ENCODE measurements at regions not wholly inside any gene's neighbourhood (a gene's known extent, or its start where the extent isn't known, plus 50 kb on each side); places are given as distances from the start of the nearest gene placed in this dataset.

- Histone ChIP-seq H3F3A (ENCODE audit: insufficient read depth) (no peaks in the 10 kb centered on the region), H3K27ac (no peak overlapping the region), H3K4me3 (no peak overlapping the region), H3K9me3 (ENCODE audit: low read depth) (no peaks in the 10 kb centered on the region), H3K9ac (no peak overlapping the region), H4K20me1 (ENCODE audit: insufficient read depth) (no peaks in the 10 kb centered on the region), H3K79me2 (ENCODE audit: insufficient read depth) (no peaks in the 10 kb centered on the region), H3K9me2 (ENCODE audit: insufficient read depth) (no peaks in the 10 kb centered on the region), H3K4me1 (ENCODE audit: insufficient read depth) (no peaks in the 10 kb centered on the region), H3K27me3 (replicated peaks; ENCODE audit: insufficient read depth) (no peaks in the 10 kb centered on the region), H3K4me2 (ENCODE audit: unreplicated experiment) (no peak overlapping the region), H3K36me3 (ENCODE audit: low read depth) (no peaks in the 10 kb centered on the region), H2AFZ (no peak overlapping the region)
- in situ Hi-C loops (cut with MboI): no loop called here
- no peak for DNase-seq
- TF ChIP-seq EZH2phosphoT487 (IDR thresholded peaks at IDR 0.05; ENCODE audit: insufficient read depth, low read depth): no peak
- no peak for TF ChIP-seq EZH2 (IDR thresholded peaks at IDR 0.05; ENCODE audit: insufficient read depth, poor library complexity, severe bottlenecking)
- 26 to 37% methylated on average over 3 of the region's 3 CpGs for WGBS, 2 experiments (ENCODE audit: low coverage in 1 of 2, low lambda C conversion rate in 2 of 2, missing lambda C conversion rate in 2 of 2)
Measured at GRCh38 chr16:16915771-16916170, 536.8 kb downstream of the NPIPA7 start.

- H3K9ac ChIP-seq: no peak overlapping the region
- in situ Hi-C loops (cut with MboI): no loop called here
- H4K20me1 ChIP-seq (ENCODE audit: insufficient read depth): no peaks in the 10 kb centered on the region
- H3K4me2 ChIP-seq (ENCODE audit: unreplicated experiment): no peak overlapping the region
- H3K79me2 ChIP-seq (ENCODE audit: insufficient read depth): no peaks in the 10 kb centered on the region
- H3K9me2 ChIP-seq (ENCODE audit: insufficient read depth): no peaks in the 10 kb centered on the region
- H3F3A ChIP-seq (ENCODE audit: insufficient read depth): no peaks in the 10 kb centered on the region
- no peaks in the 10 kb centered on the region for H3K9me3 ChIP-seq (ENCODE audit: low read depth)
- no peak for TF ChIP-seq EZH2 (IDR thresholded peaks at IDR 0.05; ENCODE audit: insufficient read depth, poor library complexity, severe bottlenecking)
- no peak for TF ChIP-seq EZH2phosphoT487 (IDR thresholded peaks at IDR 0.05; ENCODE audit: insufficient read depth, low read depth)
- no peak overlapping the region for H3K4me3 ChIP-seq
- H3K36me3 ChIP-seq (ENCODE audit: low read depth): no peaks in the 10 kb centered on the region
- H3K27ac ChIP-seq: no peak overlapping the region
- no peak for DNase-seq
- 16 to 20% methylated on average over 10 of the region's 10 CpGs for WGBS, 2 experiments (ENCODE audit: low coverage in 1 of 2, low lambda C conversion rate in 2 of 2, missing lambda C conversion rate in 2 of 2)
- H3K27me3 ChIP-seq (replicated peaks; ENCODE audit: insufficient read depth): no peaks in the 10 kb centered on the region
- H2AFZ ChIP-seq: no peak overlapping the region
- H3K4me1 ChIP-seq (ENCODE audit: insufficient read depth): no peaks in the 10 kb centered on the region
Measured at GRCh38 chr16:16917191-16917785, 538.3 kb downstream of the NPIPA7 start.

- H2AFZ ChIP-seq: no peak overlapping the region
- no peak overlapping the region for H3K27ac ChIP-seq
- no peaks in the 10 kb centered on the region for H4K20me1 ChIP-seq (ENCODE audit: insufficient read depth)
- H3F3A ChIP-seq (ENCODE audit: insufficient read depth): no peaks in the 10 kb centered on the region
- TF ChIP-seq EZH2 (IDR thresholded peaks at IDR 0.05; ENCODE audit: insufficient read depth, poor library complexity, severe bottlenecking) (no peak), EZH2phosphoT487 (IDR thresholded peaks at IDR 0.05; ENCODE audit: insufficient read depth, low read depth) (no peak)
- in situ Hi-C loops (cut with MboI): loop anchor here (10.0 kb wide), 1 partner anchor 61 kb away; no protein-coding TSS in a partner anchor
- no peak overlapping the region for H3K9ac ChIP-seq
- H3K4me1 ChIP-seq (ENCODE audit: insufficient read depth): no peaks in the 10 kb centered on the region
- H3K4me3 ChIP-seq: no peak overlapping the region
- no peaks in the 10 kb centered on the region for H3K79me2 ChIP-seq (ENCODE audit: insufficient read depth)
- H3K9me3 ChIP-seq (ENCODE audit: low read depth): no peaks in the 10 kb centered on the region
- no peak for DNase-seq
- H3K9me2 ChIP-seq (ENCODE audit: insufficient read depth): no peaks in the 10 kb centered on the region
- no peaks in the 10 kb centered on the region; the same call in 1 of the 2 replicates for H3K27me3 ChIP-seq (replicated peaks; ENCODE audit: insufficient read depth)
- no peak overlapping the region for H3K4me2 ChIP-seq (ENCODE audit: unreplicated experiment)
- H3K36me3 ChIP-seq (ENCODE audit: low read depth): no peaks in the 10 kb centered on the region
Measured at GRCh38 chr16:16923479-16923878, 544.5 kb downstream of the NPIPA7 start.

GRCh38 chr16:16924613-16925012, 545.7 kb downstream of the NPIPA7 start:
- Histone ChIP-seq H3K9me2 (ENCODE audit: insufficient read depth) (no peaks in the 10 kb centered on the region), H3K4me1 (ENCODE audit: insufficient read depth) (no peaks in the 10 kb centered on the region), H3K4me3 (no peak overlapping the region), H3K27ac (no peak overlapping the region), H3F3A (ENCODE audit: insufficient read depth) (no peaks in the 10 kb centered on the region), H3K36me3 (ENCODE audit: low read depth) (no peaks in the 10 kb centered on the region), H2AFZ (no peak overlapping the region), H4K20me1 (ENCODE audit: insufficient read depth) (no peaks in the 10 kb centered on the region), H3K9ac (no peak overlapping the region), H3K79me2 (ENCODE audit: insufficient read depth) (no peaks in the 10 kb centered on the region), H3K4me2 (ENCODE audit: unreplicated experiment) (no peak overlapping the region), H3K9me3 (ENCODE audit: low read depth) (no peaks in the 10 kb centered on the region), H3K27me3 (replicated peaks; ENCODE audit: insufficient read depth) (no peaks in the 10 kb centered on the region; the same call in 1 of the 2 replicates)
- in situ Hi-C loops (cut with MboI): loop anchor here (10.0 kb wide), 1 partner anchor 60 kb away; no protein-coding TSS in a partner anchor
- 5 to 10% methylated on average over 4 of the region's 4 CpGs for WGBS, 2 experiments (ENCODE audit: low coverage in 1 of 2, low lambda C conversion rate in 2 of 2, missing lambda C conversion rate in 2 of 2)
- TF ChIP-seq EZH2phosphoT487 (IDR thresholded peaks at IDR 0.05; ENCODE audit: insufficient read depth, low read depth): no peak
- TF ChIP-seq EZH2 (IDR thresholded peaks at IDR 0.05; ENCODE audit: insufficient read depth, poor library complexity, severe bottlenecking): no peak
- no peak for DNase-seq
